ENCODE measurements at regions not wholly inside any gene's neighbourhood (a gene's known extent, or its start where the extent isn't known, plus 50 kb on each side); places are given as distances from the start of the nearest gene placed in this dataset.

DNA sequence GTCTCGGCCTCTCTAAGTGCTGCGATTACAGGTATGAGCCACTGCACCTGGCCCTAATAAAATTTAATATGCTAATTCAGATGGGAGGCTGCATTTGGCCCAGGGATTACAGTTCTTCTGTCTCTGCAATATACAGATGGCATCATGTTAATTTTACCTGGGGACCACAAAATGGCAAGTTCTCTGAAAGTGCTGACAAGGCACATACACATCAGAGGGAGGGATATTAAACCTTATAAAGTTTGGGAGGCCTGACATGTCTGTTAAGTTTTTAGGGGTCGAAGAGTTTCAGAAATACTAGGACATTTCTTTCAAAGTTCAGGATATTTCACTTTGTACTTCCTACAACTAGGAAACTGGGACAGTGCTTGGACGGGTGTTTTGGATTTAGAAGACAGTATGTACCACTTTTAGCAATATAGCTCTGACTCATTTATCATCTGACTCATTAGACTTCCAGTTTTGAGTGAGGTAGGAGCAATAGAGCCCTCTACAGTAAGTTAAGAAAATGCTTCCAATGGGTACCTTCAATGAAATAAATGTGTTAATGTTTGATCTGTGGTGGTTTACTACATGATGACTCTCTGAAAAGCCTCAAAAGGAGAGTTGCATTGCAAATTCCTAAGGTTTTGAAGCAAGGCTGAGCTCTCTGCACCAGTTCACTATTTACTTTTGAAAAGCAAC, 981.0 kb upstream of the HS3ST1 start:
- Histone ChIP-seq H3K9me3 (no peaks in the 10 kb centered on the region), H3K27me3 (no peaks in the 10 kb centered on the region), H3K27ac (no peak overlapping the region), H3K36me3 (no peaks in the 10 kb centered on the region), H3K9ac (ENCODE audit: low read depth in 2 of 2, low read length in 2 of 2) (no peak overlapping the region), H3K4me3 (no peak overlapping the region), H3K4me1 (no peaks in the 10 kb centered on the region)
- intact Hi-C loops (cut with DNase I): no loop called here
- TF ChIP-seq, protein P1, sequence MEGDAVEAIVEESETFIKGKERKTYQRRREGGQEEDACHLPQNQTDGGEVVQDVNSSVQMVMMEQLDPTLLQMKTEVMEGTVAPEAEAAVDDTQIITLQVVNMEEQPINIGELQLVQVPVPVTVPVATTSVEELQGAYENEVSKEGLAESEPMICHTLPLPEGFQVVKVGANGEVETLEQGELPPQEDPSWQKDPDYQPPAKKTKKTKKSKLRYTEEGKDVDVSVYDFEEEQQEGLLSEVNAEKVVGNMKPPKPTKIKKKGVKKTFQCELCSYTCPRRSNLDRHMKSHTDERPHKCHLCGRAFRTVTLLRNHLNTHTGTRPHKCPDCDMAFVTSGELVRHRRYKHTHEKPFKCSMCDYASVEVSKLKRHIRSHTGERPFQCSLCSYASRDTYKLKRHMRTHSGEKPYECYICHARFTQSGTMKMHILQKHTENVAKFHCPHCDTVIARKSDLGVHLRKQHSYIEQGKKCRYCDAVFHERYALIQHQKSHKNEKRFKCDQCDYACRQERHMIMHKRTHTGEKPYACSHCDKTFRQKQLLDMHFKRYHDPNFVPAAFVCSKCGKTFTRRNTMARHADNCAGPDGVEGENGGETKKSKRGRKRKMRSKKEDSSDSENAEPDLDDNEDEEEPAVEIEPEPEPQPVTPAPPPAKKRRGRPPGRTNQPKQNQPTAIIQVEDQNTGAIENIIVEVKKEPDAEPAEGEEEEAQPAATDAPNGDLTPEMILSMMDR (IDR thresholded peaks at IDR 0.05): no peak
- DNase-seq: no peak

DNA sequence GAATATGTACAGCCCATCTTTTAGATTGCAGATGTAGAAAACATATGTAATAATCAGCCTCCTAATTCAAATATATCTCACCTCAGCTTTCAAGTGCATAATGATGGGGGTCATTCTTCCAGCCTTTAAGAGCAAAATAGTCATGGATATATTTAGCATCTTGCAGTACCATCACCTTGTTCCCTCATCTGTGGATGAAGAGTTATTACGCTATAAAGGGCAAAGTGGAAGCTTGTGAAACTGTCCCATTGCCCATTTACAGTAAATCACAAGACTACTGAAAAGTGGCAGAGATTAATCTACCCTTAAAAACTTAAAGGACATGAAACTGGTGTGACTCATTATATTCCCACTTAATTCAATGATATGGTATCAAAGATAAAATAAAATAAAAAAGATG, 979.7 kb upstream of the HS3ST1 start:
- Histone ChIP-seq H3K4me1 (no peaks in the 10 kb centered on the region), H3K9me3 (no peaks in the 10 kb centered on the region), H3K27ac (no peak overlapping the region), H3K27me3 (no peaks in the 10 kb centered on the region), H3K4me3 (no peak overlapping the region), H3K36me3 (no peaks in the 10 kb centered on the region), H3K9ac (ENCODE audit: low read depth in 2 of 2, low read length in 2 of 2) (no peak overlapping the region)
- intact Hi-C loops (cut with DNase I): no loop called here
- TF ChIP-seq, protein P1 (IDR thresholded peaks at IDR 0.05): no peak
- no peak for DNase-seq

DNA sequence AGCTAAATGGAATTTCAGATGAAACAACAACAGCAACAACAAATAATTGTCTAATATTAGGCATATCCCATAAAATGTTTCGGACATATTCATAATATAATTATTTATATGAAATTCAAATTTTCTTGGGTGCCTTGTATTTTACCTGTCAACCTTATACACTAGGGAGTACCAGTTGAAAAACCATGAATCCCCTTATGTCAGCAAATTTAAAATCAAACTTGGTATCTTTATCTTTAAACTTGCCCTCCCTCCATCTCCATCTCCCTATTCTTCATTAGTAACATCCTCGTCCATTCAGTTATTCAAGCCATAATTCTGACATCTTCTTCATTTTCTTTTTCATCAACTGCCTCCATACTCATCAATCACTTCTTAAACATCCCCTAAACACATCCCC, 974.5 kb upstream of the HS3ST1 start:
- Histone ChIP-seq H3K36me3 (no peaks in the 10 kb centered on the region), H3K9ac (ENCODE audit: low read depth in 2 of 2, low read length in 2 of 2) (no peak overlapping the region), H3K27ac (no peak overlapping the region), H3K4me1 (no peaks in the 10 kb centered on the region), H3K9me3 (no peaks in the 10 kb centered on the region), H3K4me3 (no peak overlapping the region), H3K27me3 (no peaks in the 10 kb centered on the region)
- TF ChIP-seq, protein P1 (IDR thresholded peaks at IDR 0.05): no peak
- DNase-seq: no peak
- intact Hi-C loops (cut with DNase I): no loop called here

DNA sequence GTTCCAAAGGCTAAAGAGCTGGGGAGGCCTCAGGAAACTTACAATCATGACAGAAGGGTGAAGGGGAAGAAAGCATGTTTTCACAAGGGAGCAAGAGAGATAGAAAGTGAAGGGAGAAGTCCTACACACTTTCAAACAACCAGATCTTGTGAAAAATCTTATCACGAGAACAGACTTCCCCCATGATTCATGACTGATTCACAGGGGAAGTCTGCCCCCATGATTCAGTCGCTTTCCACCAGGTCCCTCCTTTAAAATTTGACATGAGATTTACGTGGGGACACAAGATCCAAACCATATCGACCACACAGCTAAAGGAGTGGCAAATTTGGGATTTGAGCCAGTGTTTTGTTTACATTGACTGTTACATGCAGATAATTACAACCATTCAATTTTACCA, 971.1 kb upstream of the HS3ST1 start:
- TF ChIP-seq, protein P1 (IDR thresholded peaks at IDR 0.05): no peak
- Histone ChIP-seq H3K27ac (no peak overlapping the region), H3K9me3 (no peaks in the 10 kb centered on the region), H3K9ac (ENCODE audit: low read depth in 2 of 2, low read length in 2 of 2) (no peak overlapping the region), H3K4me1 (no peaks in the 10 kb centered on the region), H3K4me3 (no peak overlapping the region), H3K36me3 (no peaks in the 10 kb centered on the region), H3K27me3 (no peaks in the 10 kb centered on the region)
- intact Hi-C loops (cut with DNase I): no loop called here
- DNase-seq: no peak

DNA sequence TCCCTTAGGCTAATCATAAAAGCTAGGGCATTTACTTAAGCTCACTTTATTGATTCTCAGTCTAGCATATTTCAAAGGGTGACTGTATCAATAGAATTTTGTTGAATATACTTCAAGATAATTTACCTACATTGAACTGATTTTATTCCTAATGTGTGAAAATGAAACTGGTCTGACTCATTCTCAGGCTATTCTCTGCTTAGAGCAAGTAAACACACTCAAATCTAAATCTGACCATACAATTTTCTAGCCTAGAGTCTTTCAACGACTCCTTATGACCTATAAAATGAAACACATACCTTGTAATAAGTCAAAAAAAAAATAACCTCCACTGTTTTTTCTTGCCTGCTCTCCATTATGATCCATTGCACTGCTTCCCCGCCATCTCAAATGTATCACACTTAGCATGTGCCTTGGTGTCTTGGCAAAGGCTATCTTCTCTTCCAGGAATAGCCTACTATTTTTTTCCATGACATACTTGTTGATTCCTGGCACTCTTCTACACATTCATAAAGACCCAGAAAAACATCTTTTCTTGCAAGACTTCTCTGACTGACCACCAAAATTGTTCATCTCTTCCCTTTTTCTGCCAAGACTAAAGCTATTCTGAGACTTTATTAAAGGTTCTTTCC, 965.1 kb upstream of the HS3ST1 start:
- TF ChIP-seq, protein P1 (IDR thresholded peaks at IDR 0.05): no peak
- no peak overlapping the region for H3K27ac ChIP-seq

More for the DNA sequence above, 965.1 kb upstream of the HS3ST1 start:
- Histone ChIP-seq H3K36me3 (no peaks in the 10 kb centered on the region), H3K9me3 (no peaks in the 10 kb centered on the region), H3K27me3 (no peaks in the 10 kb centered on the region), H3K9ac (ENCODE audit: low read depth in 2 of 2, low read length in 2 of 2) (no peak overlapping the region), H3K4me1 (no peaks in the 10 kb centered on the region), H3K4me3 (no peak overlapping the region)
- intact Hi-C loops (cut with DNase I): no loop called here
- no peak for DNase-seq

Measured in colonic mucosa (tissue), 4 donors.